C4-2B (cell line): ENCODE measurements at regions not wholly inside any gene's neighbourhood (a gene's known extent, or its start where the extent isn't known, plus 50 kb on each side); places are given as distances from the start of the nearest gene placed in this dataset.

ENCODE experiments used
- ZFX ChIP-seq: fragments of 450-650 bp; IDR thresholded peaks from 2 replicates; pipeline ENCODE4 v1.6.1; 2017
- TF ChIP-seq, protein P1 (sequence below): fragments of 450-650 bp; conservative IDR thresholded peaks from 2 replicates; pipeline ENCODE4 v1.5.1; 2017; ENCODE audit warnings: mild to moderate bottlenecking

DNA sequence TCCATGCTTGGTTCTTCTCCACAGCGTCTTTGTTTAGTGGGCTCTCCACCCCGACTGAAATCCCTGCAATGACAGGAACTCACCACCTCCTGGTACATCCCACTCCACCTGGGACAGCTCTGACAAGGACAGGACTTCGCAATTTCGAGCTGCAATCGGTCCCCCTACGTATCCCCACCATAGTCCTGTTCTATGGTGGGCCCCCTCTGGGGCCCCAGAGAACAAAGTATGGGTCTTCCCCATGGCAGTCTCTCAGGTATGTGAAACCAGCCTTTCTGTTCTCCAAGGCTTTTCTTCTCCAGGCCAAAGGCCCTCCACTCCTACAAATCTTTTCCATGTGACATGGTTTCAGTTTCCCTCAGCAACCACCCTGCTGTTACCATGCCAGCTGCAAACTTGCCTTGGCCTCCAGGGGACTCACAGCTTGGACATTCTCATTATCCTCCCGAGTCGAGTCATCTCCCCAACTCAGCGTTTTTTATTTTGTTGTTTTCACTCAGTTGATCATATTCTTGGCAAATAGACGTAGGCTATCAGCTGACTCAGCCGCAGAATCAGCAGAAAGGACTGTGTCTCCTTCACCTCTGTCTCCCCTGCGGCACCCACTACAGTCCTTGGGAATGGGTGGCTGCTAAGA, 233.3 kb downstream of the OPA1 start:
- TF ChIP-seq, protein P1, sequence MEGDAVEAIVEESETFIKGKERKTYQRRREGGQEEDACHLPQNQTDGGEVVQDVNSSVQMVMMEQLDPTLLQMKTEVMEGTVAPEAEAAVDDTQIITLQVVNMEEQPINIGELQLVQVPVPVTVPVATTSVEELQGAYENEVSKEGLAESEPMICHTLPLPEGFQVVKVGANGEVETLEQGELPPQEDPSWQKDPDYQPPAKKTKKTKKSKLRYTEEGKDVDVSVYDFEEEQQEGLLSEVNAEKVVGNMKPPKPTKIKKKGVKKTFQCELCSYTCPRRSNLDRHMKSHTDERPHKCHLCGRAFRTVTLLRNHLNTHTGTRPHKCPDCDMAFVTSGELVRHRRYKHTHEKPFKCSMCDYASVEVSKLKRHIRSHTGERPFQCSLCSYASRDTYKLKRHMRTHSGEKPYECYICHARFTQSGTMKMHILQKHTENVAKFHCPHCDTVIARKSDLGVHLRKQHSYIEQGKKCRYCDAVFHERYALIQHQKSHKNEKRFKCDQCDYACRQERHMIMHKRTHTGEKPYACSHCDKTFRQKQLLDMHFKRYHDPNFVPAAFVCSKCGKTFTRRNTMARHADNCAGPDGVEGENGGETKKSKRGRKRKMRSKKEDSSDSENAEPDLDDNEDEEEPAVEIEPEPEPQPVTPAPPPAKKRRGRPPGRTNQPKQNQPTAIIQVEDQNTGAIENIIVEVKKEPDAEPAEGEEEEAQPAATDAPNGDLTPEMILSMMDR = no peak
- TF ChIP-seq ZFX = no peak
